GM21576 (cell line): ENCODE measurements at regions not wholly inside any gene's neighbourhood (a gene's known extent, or its start where the extent isn't known, plus 50 kb on each side); places are given as distances from the start of the nearest gene placed in this dataset.

Source experiments
- ATAC-seq: cut with Tn5 transposase; IDR thresholded peaks from one replicate; pipeline ENCODE4 v1.9.1; 2021; ENCODE audit warnings: mild to moderate bottlenecking, moderate library complexity; ENCODE audit not compliant: unreplicated experiment

GRCh38 chr16:86986809-86987487 is 330.2 kb downstream of the C16orf95 start:
- ATAC-seq = no peak

GRCh38 chr16:86987746-86988670 is 329.2 kb downstream of the C16orf95 start:
- ATAC-seq = no peak

- no peak for ATAC-seq
Observed at GRCh38 chr16:86988920-86989696, 328.1 kb downstream of the C16orf95 start.

GRCh38 chr16:86990451-86990850 is 326.7 kb downstream of the C16orf95 start:
- ATAC-seq = no peak

GRCh38 chr16:86991679-86992078 is 325.5 kb downstream of the C16orf95 start:
- ATAC-seq = no peak

- no peak for ATAC-seq
Observed at GRCh38 chr16:86992587-86992986, 324.6 kb downstream of the C16orf95 start.

GRCh38 chr16:86993426-86994110 is 323.6 kb downstream of the C16orf95 start:
- ATAC-seq = no peak

- no peak for ATAC-seq
Observed at GRCh38 chr16:86994215-86994614, 323.0 kb downstream of the C16orf95 start.

- ATAC-seq = no peak
Observed at GRCh38 chr16:86994651-86995171, 322.5 kb downstream of the C16orf95 start.

GRCh38 chr16:86995456-86995855 is 321.7 kb downstream of the C16orf95 start:
- no peak for ATAC-seq

GRCh38 chr16:86996081-86996480 is 321.1 kb downstream of the C16orf95 start:
- ATAC-seq = no peak

- ATAC-seq = no peak
Observed at GRCh38 chr16:86997058-86997457, 320.1 kb downstream of the C16orf95 start.

GRCh38 chr16:86998196-86999001 is 318.8 kb downstream of the C16orf95 start:
- no peak for ATAC-seq

- no peak for ATAC-seq
Observed at GRCh38 chr16:87000001-87000400, 317.2 kb downstream of the C16orf95 start.

- ATAC-seq = no peak
Observed at GRCh38 chr16:87002717-87003413, 314.3 kb downstream of the C16orf95 start.

- no peak for ATAC-seq
Observed at GRCh38 chr16:87003414-87003755, 313.8 kb downstream of the C16orf95 start.

GRCh38 chr16:87006021-87006420 is 311.2 kb downstream of the C16orf95 start:
- ATAC-seq = no peak

- no peak for ATAC-seq
Observed at GRCh38 chr16:87006789-87007745, 310.1 kb downstream of the C16orf95 start.
